Type B pancreatic cell (in vitro differentiated cells): ENCODE measurements at regions not wholly inside any gene's neighbourhood (a gene's known extent, or its start where the extent isn't known, plus 50 kb on each side); places are given as distances from the start of the nearest gene placed in this dataset.
"Not testable (repeated sequence)": the region's sequence is repeated elsewhere in the genome, so short reads cannot be mapped to it uniquely, and the experiment has no call there.

Source experiments
- DNase-seq: peaks from one replicate; pipeline ENCODE4 v3.0.0; 2021; ENCODE audit warnings: mixed read lengths; ENCODE audit not compliant: unreplicated experiment; ENCODE audit errors: extremely low spot score
- H3K27ac Mint-ChIP-seq: 2 replicates; pipeline ENCODE4 v1.8.0; 2021; ENCODE audit warnings: mild to moderate bottlenecking, mixed read lengths
- H3K27me3 Mint-ChIP-seq: 2 replicates; pipeline ENCODE4 v1.8.0; 2021; ENCODE audit warnings: mixed read lengths
- H3K36me3 Mint-ChIP-seq: 2 replicates; pipeline ENCODE4 v1.8.0; 2021; ENCODE audit warnings: mixed read lengths
- H3K4me1 Mint-ChIP-seq: one replicate; pipeline ENCODE4 v1.8.0; 2021; ENCODE audit warnings: mixed read lengths; ENCODE audit not compliant: unreplicated experiment
- H3K4me3 Mint-ChIP-seq: 2 replicates; pipeline ENCODE4 v1.8.0; 2021; ENCODE audit warnings: mild to moderate bottlenecking, mixed read lengths
- H3K9me3 Mint-ChIP-seq: 2 replicates; pipeline ENCODE4 v1.8.0; 2021; ENCODE audit warnings: mixed read lengths
- CTCF ChIP-seq: fragments of 200-600 bp; sonication (generic); conservative IDR thresholded peaks from 2 replicates; pipeline ENCODE4 v1.5.0; 2021; ENCODE audit warnings: antibody characterized with exemption, mild to moderate bottlenecking

- no peak for DNase-seq
- no peak for TF ChIP-seq CTCF
- Mint-ChIP-seq H3K4me3 (no peak overlapping the region), H3K4me1 (no peaks in the 10 kb centered on the region), H3K9me3 (no peaks in the 10 kb centered on the region), H3K27ac (no peak overlapping the region), H3K36me3 (no peaks in the 10 kb centered on the region), H3K27me3 (peaks cover 3% of the 10 kb centered on the region)
Measured at GRCh38 chr7:53609185-53609584, 573.8 kb downstream of the POM121L12 start.

- H3K36me3 Mint-ChIP-seq = no peaks in the 10 kb centered on the region
- H3K27ac Mint-ChIP-seq = no peak overlapping the region
- H3K4me3 Mint-ChIP-seq = no peak overlapping the region
- no peak for TF ChIP-seq CTCF
- no peaks in the 10 kb centered on the region for H3K4me1 Mint-ChIP-seq
- no peaks in the 10 kb centered on the region for H3K9me3 Mint-ChIP-seq
- DNase-seq = no peak
- peaks cover 3% of the 10 kb centered on the region for H3K27me3 Mint-ChIP-seq
Measured at GRCh38 chr7:53611043-53611442, 575.6 kb downstream of the POM121L12 start.

- no peak overlapping the region for H3K27ac Mint-ChIP-seq
- no peaks in the 10 kb centered on the region for H3K9me3 Mint-ChIP-seq
- no peaks in the 10 kb centered on the region for H3K36me3 Mint-ChIP-seq
- no peak for TF ChIP-seq CTCF
- H3K4me3 Mint-ChIP-seq = no peak overlapping the region
- no peaks in the 10 kb centered on the region for H3K27me3 Mint-ChIP-seq
- DNase-seq = no peak
- H3K4me1 Mint-ChIP-seq = no peaks in the 10 kb centered on the region
Measured at GRCh38 chr7:53624356-53624755, 588.9 kb downstream of the POM121L12 start.

GRCh38 chr7:53628775-53629174 lies 593.3 kb downstream of the POM121L12 start:
- no peak for TF ChIP-seq CTCF
- Mint-ChIP-seq H3K4me3 (no peak overlapping the region), H3K36me3 (no peaks in the 10 kb centered on the region), H3K27me3 (no peaks in the 10 kb centered on the region), H3K4me1 (no peaks in the 10 kb centered on the region), H3K27ac (no peak overlapping the region), H3K9me3 (no peaks in the 10 kb centered on the region)
- no peak for DNase-seq

- H3K9me3 Mint-ChIP-seq, H3K4me3 Mint-ChIP-seq, H3K4me1 Mint-ChIP-seq, H3K27ac Mint-ChIP-seq, H3K27me3 Mint-ChIP-seq, H3K36me3 Mint-ChIP-seq, DNase-seq: not testable (repeated sequence)
Measured at GRCh38 chr7:53635251-53635650, 599.8 kb downstream of the POM121L12 start.

GRCh38 chr7:53638517-53638916 lies 603.1 kb downstream of the POM121L12 start:
- no peaks in the 10 kb centered on the region for H3K27me3 Mint-ChIP-seq
- no peak overlapping the region for H3K27ac Mint-ChIP-seq
- no peaks in the 10 kb centered on the region for H3K9me3 Mint-ChIP-seq
- H3K4me3 Mint-ChIP-seq = no peak overlapping the region
- DNase-seq = no peak
- H3K36me3 Mint-ChIP-seq = no peaks in the 10 kb centered on the region
- H3K4me1 Mint-ChIP-seq = no peaks in the 10 kb centered on the region
- TF ChIP-seq CTCF = no peak
